Colonic mucosa (tissue), 4 donors: ENCODE measurements at regions not wholly inside any gene's neighbourhood (a gene's known extent, or its start where the extent isn't known, plus 50 kb on each side); places are given as distances from the start of the nearest gene placed in this dataset.
A peak's percentile ranks its signal among the peaks of the same experiment; 100 is the strongest.

ENCODE experiments used
- DNase-seq: peaks from one replicate; pipeline ENCODE4 v3.0.0-alpha.2; 2020
- H3K27ac ChIP-seq: fragments of 200-600 bp; one replicate; pipeline ENCODE4 v1.8.0; 2021
- H3K27me3 ChIP-seq: fragments of 200-600 bp; one replicate; pipeline ENCODE4 v1.8.0; 2021
- H3K36me3 ChIP-seq: fragments of 200-600 bp; one replicate; pipeline ENCODE4 v1.8.0; 2021
- H3K4me1 ChIP-seq: fragments of 200-600 bp; one replicate; pipeline ENCODE4 v1.8.0; 2021; ENCODE audit warnings: mild to moderate bottlenecking
- H3K4me3 ChIP-seq: fragments of 200-600 bp; one replicate; pipeline ENCODE4 v1.8.0; 2021
- H3K9ac ChIP-seq, 2 donors: one replicate each; pipeline ENCODE4 v1.7.0; 2013; ENCODE audit warnings: control low read depth in 2 of 2, low read depth in 2 of 2, low read length in 2 of 2
- H3K9me3 ChIP-seq: fragments of 200-600 bp; one replicate; pipeline ENCODE4 v1.8.0; 2021
- CTCF ChIP-seq: fragments of 200-600 bp; IDR thresholded peaks from one replicate; pipeline ENCODE4 v1.8.0; 2022; ENCODE audit warnings: antibody characterized with exemption, mild to moderate bottlenecking
- intact Hi-C: fragments of 100-400 bp; cut with DNase I; formaldehyde crosslinking; loops from one replicate; pipeline ENCODE4 v1.14.1; 2022
- donor health status: healthy.
- donor health status: DM: no; HTN: no; CAD: no.
- donor health status: DM: no; HTN: no; CAD: no.

GRCh38 chr2:234313558-234313957 is 183.3 kb downstream of the ARL4C start:
- H3K27me3 ChIP-seq: no peaks in the 10 kb centered on the region
- no peak for TF ChIP-seq CTCF
- no peak overlapping the region for H3K4me3 ChIP-seq
- no peaks in the 10 kb centered on the region for H3K36me3 ChIP-seq
- no peak for DNase-seq
- H3K27ac ChIP-seq: no peak overlapping the region
- no peaks in the 10 kb centered on the region for H3K9me3 ChIP-seq
- H3K4me1 ChIP-seq: no peaks in the 10 kb centered on the region
- intact Hi-C loops: no loop called here
- no peak overlapping the region for H3K9ac ChIP-seq

GRCh38 chr2:234310166-234310565 is 186.7 kb downstream of the ARL4C start:
- Histone ChIP-seq H3K27me3 (no peaks in the 10 kb centered on the region), H3K9me3 (no peaks in the 10 kb centered on the region), H3K4me1 (no peaks in the 10 kb centered on the region), H3K4me3 (no peak overlapping the region), H3K9ac (no peak overlapping the region), H3K27ac (no peak overlapping the region), H3K36me3 (no peaks in the 10 kb centered on the region)
- no peak for TF ChIP-seq CTCF
- intact Hi-C loops: no loop called here
- DNase-seq: no peak

GRCh38 chr2:234309431-234309830 is 187.4 kb downstream of the ARL4C start:
- DNase-seq: no peak
- no peak overlapping the region for H3K4me3 ChIP-seq
- H3K36me3 ChIP-seq: no peaks in the 10 kb centered on the region
- intact Hi-C loops: no loop called here
- no peaks in the 10 kb centered on the region for H3K4me1 ChIP-seq
- H3K9ac ChIP-seq: no peak overlapping the region
- TF ChIP-seq CTCF: no peak
- H3K27me3 ChIP-seq: no peaks in the 10 kb centered on the region
- H3K27ac ChIP-seq: no peak overlapping the region
- H3K9me3 ChIP-seq: no peaks in the 10 kb centered on the region

- Histone ChIP-seq H3K4me1 (no peaks in the 10 kb centered on the region), H3K36me3 (no peaks in the 10 kb centered on the region), H3K9me3 (no peaks in the 10 kb centered on the region), H3K9ac (no peak overlapping the region), H3K27ac (no peak overlapping the region), H3K4me3 (no peak overlapping the region), H3K27me3 (no peaks in the 10 kb centered on the region)
- DNase-seq: peak; percentile 34
- TF ChIP-seq CTCF: no peak
- intact Hi-C loops: no loop called here
Observed at GRCh38 chr2:234308813-234309195, 188.1 kb downstream of the ARL4C start.

GRCh38 chr2:234308073-234308812 is 188.6 kb downstream of the ARL4C start:
- Histone ChIP-seq H3K36me3 (no peaks in the 10 kb centered on the region), H3K4me3 (no peak overlapping the region), H3K27me3 (no peaks in the 10 kb centered on the region), H3K9ac (no peak overlapping the region), H3K4me1 (no peaks in the 10 kb centered on the region), H3K27ac (no peak overlapping the region), H3K9me3 (no peaks in the 10 kb centered on the region)
- intact Hi-C loops: no loop called here
- no peak for DNase-seq
- TF ChIP-seq CTCF: no peak
